ENCODE measurements at regions not wholly inside any gene's neighbourhood (a gene's known extent, or its start where the extent isn't known, plus 50 kb on each side); places are given as distances from the start of the nearest gene placed in this dataset.

GRCh38 chr2:56478027-56478426 lies 294.2 kb downstream of the CCDC85A start:
- H2BK12ac ChIP-seq (ENCODE audit: low read depth, low read length), result no peak overlapping the region
- H3K14ac ChIP-seq (ENCODE audit: insufficient read length), result no peak overlapping the region
- H2BK5ac ChIP-seq (ENCODE audit: low read depth, low read length), result no peak overlapping the region
- no peak overlapping the region for H3K23ac ChIP-seq (ENCODE audit: insufficient read length)
- no peak overlapping the region for H3K4me2 ChIP-seq (ENCODE audit: insufficient read depth in 1 of 2, low read depth in 2 of 2, low read length in 2 of 2)
- CTCF ChIA-PET (ENCODE audit: partially characterized antibody), result no interaction called here
- H3K9me3 ChIP-seq (ENCODE audit: insufficient read depth in 2 of 2, low read depth in 1 of 2, low read length in 1 of 2), result no peaks in the 10 kb centered on the region
- no peak overlapping the region for H3K56ac ChIP-seq (replicated peaks; ENCODE audit: insufficient read length, low read depth, low read length)
- H4K91ac ChIP-seq (replicated peaks; ENCODE audit: insufficient read length, low read length), result no peak overlapping the region
- H4K8ac ChIP-seq (ENCODE audit: extremely low read depth, insufficient read depth, low read length), result no peak overlapping the region
- POLR2A ChIA-PET (ENCODE audit: partially characterized antibody), result no interaction called here
- no peaks in the 10 kb centered on the region for H3K27me3 ChIP-seq (replicated peaks in 1 of 4; ENCODE audit: control insufficient read depth in 3 of 4, extremely low read depth in 1 of 4, insufficient read depth in 3 of 4, low read length in 3 of 4)
- H2AK5ac ChIP-seq (ENCODE audit: low read depth, low read length), result no peak overlapping the region
- H3K4me1 ChIP-seq (replicated peaks in 1 of 4; ENCODE audit: control insufficient read depth in 3 of 4, insufficient read depth in 4 of 4, low read length in 3 of 4), result peaks cover 2 to 11% (median 6%) of the 10 kb centered on the region in 4 experiments; a peak in 5 of 7 replicates
- H3K4me3 ChIP-seq (ENCODE audit: extremely low read depth in 1 of 4, insufficient read depth in 2 of 4, low read depth in 3 of 4, low read length in 4 of 4), result no peak overlapping the region
- H3K27ac ChIP-seq (ENCODE audit: low read depth, low read length), result no peak overlapping the region
- no peaks in the 10 kb centered on the region for H3K23me2 ChIP-seq (ENCODE audit: low read depth, low read length)
- no peaks in the 10 kb centered on the region for H3K79me1 ChIP-seq (ENCODE audit: low read depth, low read length)
- no peak overlapping the region for H2BK120ac ChIP-seq (replicated peaks; ENCODE audit: low read depth, low read length)
- H3K36me3 ChIP-seq (ENCODE audit: control insufficient read depth in 2 of 4, insufficient read depth in 4 of 4, low read length in 3 of 4), result no peaks in the 10 kb centered on the region
- H3K9ac ChIP-seq (replicated peaks in 1 of 4; ENCODE audit: extremely low read depth in 1 of 4, low read depth in 3 of 4, low read length in 3 of 4), result no peak overlapping the region
- H2BK15ac ChIP-seq (ENCODE audit: low read length), result no peak overlapping the region
- no peak overlapping the region for H4K5ac ChIP-seq (ENCODE audit: insufficient read length, low read depth, low read length)
- H3K4ac ChIP-seq (replicated peaks; ENCODE audit: insufficient read length, low read depth, low read length), result no peak overlapping the region
- no peak overlapping the region for H3K18ac ChIP-seq (ENCODE audit: extremely low read depth, low read length)
- H4K20me1 ChIP-seq (replicated peaks in 1 of 2; ENCODE audit: control insufficient read depth in 1 of 2, insufficient read depth in 2 of 2, low read length in 2 of 2), result no peaks in the 10 kb centered on the region
- no peak for FAIRE-seq
- H3K79me2 ChIP-seq (ENCODE audit: control insufficient read depth in 1 of 2, insufficient read depth in 2 of 2, low read length in 2 of 2), result no peaks in the 10 kb centered on the region
- no peak overlapping the region for H2AFZ ChIP-seq (ENCODE audit: low read length)
- DNase-seq (ENCODE audit: low read depth in 1 of 2, low spot score in 2 of 2), result no peak
- no peak overlapping the region for H2BK20ac ChIP-seq (ENCODE audit: low read length)
- TF ChIP-seq TAF7 (optimal IDR thresholded peaks at IDR 0.05; ENCODE audit: borderline replicate concordance, low read depth, low read length) (no peak), MAFK (IDR thresholded peaks at IDR 0.05; ENCODE audit: low read depth, low read length) (no peak), RAD21 (IDR thresholded peaks at IDR 0.05 in 1 of 2, conservative IDR thresholded peaks at IDR 0.05 in 1 of 2; ENCODE audit: low read depth in 2 of 2, low read length in 2 of 2) (no peak), KDM5A (IDR thresholded peaks at IDR 0.05; ENCODE audit: low read length) (no peak), TBP (IDR thresholded peaks at IDR 0.05; ENCODE audit: low read depth, low read length) (no peak), KDM1A (IDR thresholded peaks at IDR 0.05; ENCODE audit: borderline replicate concordance, low read length) (no peak), CTBP2 (IDR thresholded peaks at IDR 0.05; ENCODE audit: borderline replicate concordance, insufficient read depth, insufficient read length, low read length) (no peak), BACH1 (IDR thresholded peaks at IDR 0.05; ENCODE audit: low read length) (no peak), SRF (IDR thresholded peaks at IDR 0.05; ENCODE audit: low read depth, low read length) (no peak), EGR1 (IDR thresholded peaks at IDR 0.05; ENCODE audit: borderline replicate concordance, low read depth, low read length) (no peak), SAP30 (IDR thresholded peaks at IDR 0.05; ENCODE audit: insufficient read depth, insufficient replicate concordance, low read length) (no peak), ASH2L (IDR thresholded peaks at IDR 0.05; ENCODE audit: low read length) (no peak), CREB1 (IDR thresholded peaks at IDR 0.05) (no peak), SIRT6 (IDR thresholded peaks at IDR 0.05; ENCODE audit: low read length) (no peak)
- TF ChIP-seq, protein P1, sequence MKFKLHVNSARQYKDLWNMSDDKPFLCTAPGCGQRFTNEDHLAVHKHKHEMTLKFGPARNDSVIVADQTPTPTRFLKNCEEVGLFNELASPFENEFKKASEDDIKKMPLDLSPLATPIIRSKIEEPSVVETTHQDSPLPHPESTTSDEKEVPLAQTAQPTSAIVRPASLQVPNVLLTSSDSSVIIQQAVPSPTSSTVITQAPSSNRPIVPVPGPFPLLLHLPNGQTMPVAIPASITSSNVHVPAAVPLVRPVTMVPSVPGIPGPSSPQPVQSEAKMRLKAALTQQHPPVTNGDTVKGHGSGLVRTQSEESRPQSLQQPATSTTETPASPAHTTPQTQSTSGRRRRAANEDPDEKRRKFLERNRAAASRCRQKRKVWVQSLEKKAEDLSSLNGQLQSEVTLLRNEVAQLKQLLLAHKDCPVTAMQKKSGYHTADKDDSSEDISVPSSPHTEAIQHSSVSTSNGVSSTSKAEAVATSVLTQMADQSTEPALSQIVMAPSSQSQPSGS (IDR thresholded peaks at IDR 0.05; ENCODE audit: low read length), result no peak

All from H1 (cell line).